ENCODE measurements at regions not wholly inside any gene's neighbourhood (a gene's known extent, or its start where the extent isn't known, plus 50 kb on each side); places are given as distances from the start of the nearest gene placed in this dataset.
"Not testable (repeated sequence)": the region's sequence is repeated elsewhere in the genome, so short reads cannot be mapped to it uniquely, and the experiment has no call there.

- no peak overlapping the region for H3K4me3 ChIP-seq (ENCODE audit: low read depth, low read length)
- TF ChIP-seq CTCF (IDR thresholded peaks at IDR 0.05; ENCODE audit: insufficient read depth, low read length), result peak; percentile 91
- peak; percentile 65 for DNase-seq (ENCODE audit: low read depth)
Measured at GRCh38 chr15:77870195-77871065, 207.1 kb downstream of the TBC1D2B start.

- no peak overlapping the region for H3K4me3 ChIP-seq (ENCODE audit: low read depth, low read length)
- no peak for TF ChIP-seq CTCF (IDR thresholded peaks at IDR 0.05; ENCODE audit: insufficient read depth, low read length)
- DNase-seq (ENCODE audit: low read depth), result no peak
Measured at GRCh38 chr15:77869021-77869895, 208.3 kb downstream of the TBC1D2B start.

GRCh38 chr15:77868048-77868629 lies 209.4 kb downstream of the TBC1D2B start:
- not testable (repeated sequence) for H3K4me3 ChIP-seq (ENCODE audit: low read depth, low read length); DNase-seq (ENCODE audit: low read depth)

- no peak overlapping the region for H3K4me3 ChIP-seq (ENCODE audit: low read depth, low read length)
- no peak for TF ChIP-seq CTCF (IDR thresholded peaks at IDR 0.05; ENCODE audit: insufficient read depth, low read length)
- DNase-seq (ENCODE audit: low read depth), result no peak
Measured at GRCh38 chr15:77867266-77868047, 210.1 kb downstream of the TBC1D2B start.

GRCh38 chr15:77866596-77867125 lies 210.8 kb downstream of the TBC1D2B start:
- no peak for DNase-seq (ENCODE audit: low read depth)
- no peak overlapping the region for H3K4me3 ChIP-seq (ENCODE audit: low read depth, low read length)
- TF ChIP-seq CTCF (IDR thresholded peaks at IDR 0.05; ENCODE audit: insufficient read depth, low read length), result no peak

DNA sequence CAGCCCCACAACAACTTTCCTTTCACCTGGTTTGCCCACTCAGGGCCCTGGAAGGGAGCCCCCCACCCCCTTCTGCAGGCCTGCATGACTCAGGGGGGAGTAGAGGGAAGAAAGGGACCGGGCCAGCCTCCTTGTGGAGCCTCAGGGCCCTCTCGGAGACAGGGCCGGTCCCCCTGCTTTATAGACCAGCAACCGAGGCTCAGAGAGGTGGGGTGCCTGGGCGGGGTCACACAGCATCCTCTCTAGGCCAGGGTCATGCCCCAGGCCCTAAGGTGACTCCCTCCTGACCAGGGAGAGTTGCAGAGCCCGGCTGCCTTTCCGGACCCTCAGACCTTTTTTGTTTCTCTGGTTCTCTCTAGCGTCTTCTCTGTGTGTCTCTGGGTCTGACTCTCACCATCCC lies 211.3 kb downstream of the TBC1D2B start:
- no peak overlapping the region for H3K4me3 ChIP-seq (ENCODE audit: low read depth, low read length)
- no peak for TF ChIP-seq CTCF (IDR thresholded peaks at IDR 0.05; ENCODE audit: insufficient read depth, low read length)
- DNase-seq (ENCODE audit: low read depth), result no peak
